HCT116 (cell line): ENCODE measurements at regions not wholly inside any gene's neighbourhood (a gene's known extent, or its start where the extent isn't known, plus 50 kb on each side); places are given as distances from the start of the nearest gene placed in this dataset.

Experiments
- ATAC-seq: fragments of 200-7000 bp; cut with Tn5 transposase; 2 replicates; pipeline ENCODE4 v1.9.1; 2020; ENCODE audit warnings: mild to moderate bottlenecking, moderate library complexity
- BruUV-seq: library from RNA; stranded (reverse); fragments of 400-500 nt; replicated peaks from 2 replicates; lab custom pipeline; 2021; lab: Mats Ljungman, UMichigan
- CTCF ChIA-PET: fragments of 300-600 bp; sonication (Branson Sonifier 250); formaldehyde crosslinking; loops from one replicate; lab custom pipeline; 2021; ENCODE audit warnings: antibody characterized with exemption; lab: Charles Lee
- POLR2A ChIA-PET: fragments of 300-600, 350-600 bp; sonication (Branson Sonifier 250); formaldehyde crosslinking; loops from one replicate; lab custom pipeline; 2021; ENCODE audit warnings: antibody characterized with exemption; lab: Charles Lee
- RAD21 ChIA-PET, 2 experiments: fragments of 300-600 bp; sonication (Branson Sonifier 250); formaldehyde crosslinking; loops; one replicate each; lab custom pipeline; 2023; ENCODE audit warnings: low total read pairs in 2 of 2; ENCODE audit not compliant: uncharacterized antibody in 2 of 2, unreplicated experiment in 2 of 2, low non-redundant PET in 1 of 2; lab: Charles Lee
- DNase-seq: peaks from one replicate; pipeline ENCODE4 v3.0.0-alpha.2; 2010; ENCODE audit warnings: low read depth, low spot score
- H2AFZ ChIP-seq: fragments of 200-600 bp; shearing (Covaris generic), sonication (generic); 2 replicates; pipeline ENCODE4 v1.6.1; 2017; ENCODE audit warnings: low read depth, mixed run types, mixed read lengths, antibody characterized with exemption, low read length; ENCODE audit not compliant: poor library complexity, severe bottlenecking
- H3K27ac ChIP-seq: 2 replicates; pipeline ENCODE4 v1.5.1; 2012; ENCODE audit warnings: low read depth, low read length
- H3K27me3 ChIP-seq: fragments of 200-600 bp; sonication (generic); 2 replicates; pipeline ENCODE4 v1.6.1; 2016; ENCODE audit warnings: mixed run types, low read length, mixed read lengths; ENCODE audit not compliant: insufficient read depth
- H3K36me3 ChIP-seq, 2 experiments: fragments of 200-500 bp in 1 of 2; fragments of 200-600 bp in 1 of 2; sonication (Bioruptor generic) in 1 of 2; sonication (generic) in 1 of 2; 2 replicates each; pipeline versions ENCODE4 v1.5.1 to v1.6.1; 2014 to 2016; ENCODE audit warnings: low read length in 2 of 2, inconsistent platforms in 1 of 2, mixed read lengths in 1 of 2, mixed run types in 1 of 2; ENCODE audit not compliant: insufficient read depth in 2 of 2, control insufficient read depth in 1 of 2
- H3K4me1 ChIP-seq, 2 experiments: fragments of 200-600 bp in 1 of 2; sonication (generic) in 1 of 2; 2 replicates each; pipeline versions ENCODE4 v1.5.1 to v1.6.1; 2012 to 2017; ENCODE audit warnings: low read length in 2 of 2, inconsistent platforms in 1 of 2, mild to moderate bottlenecking in 1 of 2, mixed read lengths in 1 of 2, mixed run types in 1 of 2, moderate library complexity in 1 of 2; ENCODE audit not compliant: insufficient read depth in 2 of 2, control insufficient read depth in 1 of 2
- H3K4me2 ChIP-seq: fragments of 200-600 bp; sonication (generic); 2 replicates; pipeline ENCODE4 v1.6.1; 2017; ENCODE audit warnings: mixed run types, low read length, mixed read lengths
- H3K4me3 ChIP-seq, 2 experiments: fragments of 200-600 bp in 1 of 2; sonication (generic) in 1 of 2; replicated peaks in 1 of 2; 2 replicates each; pipeline ENCODE4 v1.5.1; 2011 to 2016; ENCODE audit warnings: low read length in 2 of 2, control low read depth in 1 of 2, low read depth in 1 of 2, mild to moderate bottlenecking in 1 of 2, mixed read lengths in 1 of 2, mixed run types in 1 of 2
- H3K79me2 ChIP-seq: fragments of 200-600 bp; sonication (generic); 2 replicates; pipeline ENCODE4 v1.6.1; 2017; ENCODE audit warnings: mild to moderate bottlenecking, mixed run types, low read length, moderate library complexity, mixed read lengths; ENCODE audit not compliant: insufficient read depth
- H3K9ac ChIP-seq: fragments of 200-600 bp; sonication (generic); 2 replicates; pipeline ENCODE4 v1.6.1; 2016; ENCODE audit warnings: low read length, mixed read lengths
- H3K9me2 ChIP-seq: fragments of 200-600 bp; sonication (generic), shearing (Covaris generic); 2 replicates; pipeline ENCODE4 v1.6.1; 2017; ENCODE audit warnings: mixed run types, mild to moderate bottlenecking, moderate library complexity; ENCODE audit not compliant: insufficient read depth
- H3K9me3 ChIP-seq, 2 experiments: fragments of 200-500 bp in 1 of 2; fragments of 200-600 bp in 1 of 2; sonication (Bioruptor generic) in 1 of 2; sonication (generic) in 1 of 2; 2 replicates each; pipeline ENCODE4 v1.6.1; 2014 to 2017; ENCODE audit warnings: low read length in 2 of 2, mixed read lengths in 2 of 2, inconsistent platforms in 1 of 2, low read depth in 1 of 2, mild to moderate bottlenecking in 1 of 2, mixed run types in 1 of 2, moderate library complexity in 1 of 2; ENCODE audit not compliant: control insufficient read depth in 1 of 2, insufficient read depth in 1 of 2
- H4K20me1 ChIP-seq: fragments of 200-600 bp; sonication (generic), shearing (Covaris generic); 2 replicates; pipeline ENCODE4 v1.6.1; 2017; ENCODE audit warnings: mixed run types, mild to moderate bottlenecking, moderate library complexity; ENCODE audit not compliant: insufficient read depth
- CEBPB ChIP-seq: IDR thresholded peaks from 2 replicates; pipeline ENCODE4 v1.6.1; 2012; ENCODE audit warnings: low read depth
- EGR1 ChIP-seq: IDR thresholded peaks from 2 replicates; pipeline ENCODE4 v1.6.1; 2012; ENCODE audit warnings: low read depth
- POLR2AphosphoS5 ChIP-seq: IDR thresholded peaks from 2 replicates; pipeline ENCODE4 v1.6.1; 2011; ENCODE audit warnings: mild to moderate bottlenecking, low read depth, low read length, moderate library complexity
- SRF ChIP-seq: IDR thresholded peaks from 2 replicates; pipeline ENCODE4 v1.6.1; 2012; ENCODE audit warnings: low read depth
- ZFX ChIP-seq: fragments of 450-650 bp; IDR thresholded peaks from 2 replicates; pipeline ENCODE4 v1.6.1; 2017
- intact Hi-C: fragments of 100-400 bp; cut with micrococcal nuclease; formaldehyde crosslinking; loops from 2 replicates; pipeline ENCODE4 v1.10.0; 2022
- TF ChIP-seq, protein P1 (sequence below): IDR thresholded peaks from 2 replicates; pipeline ENCODE4 v1.6.1; 2011; ENCODE audit warnings: mild to moderate bottlenecking, low read length, moderate library complexity; ENCODE audit not compliant: insufficient replicate concordance; ENCODE audit errors: extremely low read depth
- TF ChIP-seq, protein P2 (sequence below), 3 experiments: fragments of 200-600 bp in 1 of 3; sonication (generic) in 1 of 3; IDR thresholded peaks in 2 of 3; conservative IDR thresholded peaks in 1 of 3; 2 replicates each; pipeline ENCODE4 v1.5.1; 2012 to 2017; ENCODE audit warnings: low read depth in 2 of 3, low read length in 2 of 3, antibody characterized with exemption in 1 of 3, borderline replicate concordance in 1 of 3, control low read depth in 1 of 3, mild to moderate bottlenecking in 1 of 3, mixed read lengths in 1 of 3, mixed run types in 1 of 3, moderate library complexity in 1 of 3; ENCODE audit not compliant: insufficient read depth in 1 of 3

DNA sequence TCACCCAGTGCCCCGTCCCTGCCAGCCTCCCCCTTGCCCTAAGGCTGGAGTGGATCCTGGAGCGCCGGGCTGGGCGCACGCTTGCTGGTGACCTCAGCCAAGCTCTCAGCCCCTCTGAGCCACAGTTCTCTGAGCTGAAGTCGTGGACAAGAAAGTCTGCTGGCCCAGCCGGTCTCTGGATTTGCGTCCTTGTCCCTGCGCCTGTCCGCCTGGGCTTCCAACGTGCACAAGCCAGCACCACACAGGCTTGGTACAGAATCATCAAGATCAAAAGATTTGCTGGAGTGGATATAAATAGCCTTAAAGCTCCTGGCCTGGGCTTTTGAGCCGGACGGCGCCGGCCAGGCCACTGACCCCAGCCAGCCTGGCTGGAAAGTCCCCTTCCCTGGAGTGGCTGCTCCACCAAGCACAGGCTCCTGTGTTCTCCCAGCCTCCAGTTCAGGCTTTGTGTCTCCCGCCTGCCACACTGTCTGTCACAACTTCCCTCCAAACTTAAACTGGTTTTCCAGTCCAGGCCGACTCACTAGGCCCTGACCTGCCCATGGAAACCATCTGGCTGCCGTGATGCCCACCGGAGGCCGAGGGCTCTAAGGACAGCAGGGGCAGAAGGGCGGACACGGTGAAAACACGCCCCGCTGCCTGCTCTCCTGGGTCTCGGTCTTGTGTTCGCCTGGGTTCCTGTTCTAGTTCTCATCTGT is 156.2 kb downstream of the NUP210 start:
- Histone ChIP-seq H3K9me2 (no peaks in the 10 kb centered on the region), H4K20me1 (no peaks in the 10 kb centered on the region), H3K79me2 (no peaks in the 10 kb centered on the region), H3K27ac (no peak overlapping the region), H3K4me3 (no peak overlapping the region), H3K9ac (no peak overlapping the region), H3K27me3 (no peaks in the 10 kb centered on the region), H3K4me1 (peaks cover 0 to 7% of the 10 kb centered on the region in 2 experiments; a peak in 2 of 4 replicates), H3K36me3 (no peaks in the 10 kb centered on the region), H3K9me3 (no peaks in the 10 kb centered on the region), H2AFZ (no peak overlapping the region), H3K4me2 (no peak overlapping the region)
- ChIA-PET POLR2A (interaction anchor here (0.7 kb wide), 1 partner anchor 1738 kb away, joined by 3 read pairs; no protein-coding TSS in a partner anchor), RAD21 (no interaction called here), CTCF (no interaction called here)
- TF ChIP-seq CEBPB (no peak), SRF (no peak), EGR1 (no peak)
- DNase-seq (no peak), ATAC-seq (no peak)
- intact Hi-C loops: no loop called here
- BruUV-seq: no TSS peak

DNA sequence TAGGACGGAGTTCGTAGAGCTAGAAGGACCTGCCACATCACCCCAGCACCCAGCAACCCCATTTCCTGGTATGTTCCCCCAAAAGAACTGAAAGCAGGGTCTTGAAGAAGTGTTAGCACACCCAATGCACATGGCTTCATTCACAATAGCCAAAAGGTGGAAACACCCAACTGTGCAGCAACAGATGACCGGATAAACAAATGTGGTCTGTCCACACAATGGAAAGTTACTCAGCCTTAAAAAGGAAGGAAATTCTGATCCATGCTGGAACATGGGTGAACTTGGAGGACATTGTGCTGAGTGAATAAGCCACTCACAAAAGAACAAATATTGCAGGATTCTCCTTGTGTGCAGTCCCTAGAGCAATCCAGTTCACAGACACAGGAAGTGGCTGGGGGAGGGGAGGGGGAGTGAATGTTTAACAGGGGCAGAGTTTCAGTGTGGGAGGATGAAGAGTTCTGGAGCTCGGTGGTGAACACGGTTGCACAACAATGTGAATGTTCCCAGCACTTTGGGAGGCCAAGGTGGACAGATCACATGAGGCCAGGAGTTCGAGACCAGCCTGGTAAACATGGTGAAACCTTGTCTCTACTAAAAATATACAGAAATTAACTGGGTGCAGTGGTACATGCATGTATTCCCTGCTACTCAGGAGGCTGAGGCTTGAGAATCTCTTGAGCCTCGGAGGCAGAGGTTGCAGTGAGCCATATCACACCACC is 157.5 kb downstream of the NUP210 start:
- Histone ChIP-seq H3K27ac (no peak overlapping the region), H3K36me3 (no peaks in the 10 kb centered on the region), H3K9me3 (no peaks in the 10 kb centered on the region), H3K27me3 (no peaks in the 10 kb centered on the region), H3K4me2 (no peak overlapping the region; the same call in 1 of the 2 replicates), H4K20me1 (no peaks in the 10 kb centered on the region), H3K9me2 (no peaks in the 10 kb centered on the region), H3K9ac (no peak overlapping the region), H3K4me3 (no peak overlapping the region), H3K79me2 (no peaks in the 10 kb centered on the region), H3K4me1 (peaks cover 0 to 7% of the 10 kb centered on the region in 2 experiments; a peak in 2 of 4 replicates), H2AFZ (no peak overlapping the region)
- RAD21 ChIA-PET: no interaction called here
- no peak for DNase-seq
- CTCF ChIA-PET: interaction anchor here (1.7 kb wide), 1 partner anchor 21 kb away, joined by 4 read pairs; no protein-coding TSS in a partner anchor
- POLR2A ChIA-PET: no interaction called here
- no TSS peak for BruUV-seq
- TF ChIP-seq, protein P1, sequence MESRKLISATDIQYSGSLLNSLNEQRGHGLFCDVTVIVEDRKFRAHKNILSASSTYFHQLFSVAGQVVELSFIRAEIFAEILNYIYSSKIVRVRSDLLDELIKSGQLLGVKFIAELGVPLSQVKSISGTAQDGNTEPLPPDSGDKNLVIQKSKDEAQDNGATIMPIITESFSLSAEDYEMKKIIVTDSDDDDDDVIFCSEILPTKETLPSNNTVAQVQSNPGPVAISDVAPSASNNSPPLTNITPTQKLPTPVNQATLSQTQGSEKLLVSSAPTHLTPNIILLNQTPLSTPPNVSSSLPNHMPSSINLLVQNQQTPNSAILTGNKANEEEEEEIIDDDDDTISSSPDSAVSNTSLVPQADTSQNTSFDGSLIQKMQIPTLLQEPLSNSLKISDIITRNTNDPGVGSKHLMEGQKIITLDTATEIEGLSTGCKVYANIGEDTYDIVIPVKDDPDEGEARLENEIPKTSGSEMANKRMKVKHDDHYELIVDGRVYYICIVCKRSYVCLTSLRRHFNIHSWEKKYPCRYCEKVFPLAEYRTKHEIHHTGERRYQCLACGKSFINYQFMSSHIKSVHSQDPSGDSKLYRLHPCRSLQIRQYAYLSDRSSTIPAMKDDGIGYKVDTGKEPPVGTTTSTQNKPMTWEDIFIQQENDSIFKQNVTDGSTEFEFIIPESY: no peak
- no peak for TF ChIP-seq ZFX
- TF ChIP-seq, protein P2, sequence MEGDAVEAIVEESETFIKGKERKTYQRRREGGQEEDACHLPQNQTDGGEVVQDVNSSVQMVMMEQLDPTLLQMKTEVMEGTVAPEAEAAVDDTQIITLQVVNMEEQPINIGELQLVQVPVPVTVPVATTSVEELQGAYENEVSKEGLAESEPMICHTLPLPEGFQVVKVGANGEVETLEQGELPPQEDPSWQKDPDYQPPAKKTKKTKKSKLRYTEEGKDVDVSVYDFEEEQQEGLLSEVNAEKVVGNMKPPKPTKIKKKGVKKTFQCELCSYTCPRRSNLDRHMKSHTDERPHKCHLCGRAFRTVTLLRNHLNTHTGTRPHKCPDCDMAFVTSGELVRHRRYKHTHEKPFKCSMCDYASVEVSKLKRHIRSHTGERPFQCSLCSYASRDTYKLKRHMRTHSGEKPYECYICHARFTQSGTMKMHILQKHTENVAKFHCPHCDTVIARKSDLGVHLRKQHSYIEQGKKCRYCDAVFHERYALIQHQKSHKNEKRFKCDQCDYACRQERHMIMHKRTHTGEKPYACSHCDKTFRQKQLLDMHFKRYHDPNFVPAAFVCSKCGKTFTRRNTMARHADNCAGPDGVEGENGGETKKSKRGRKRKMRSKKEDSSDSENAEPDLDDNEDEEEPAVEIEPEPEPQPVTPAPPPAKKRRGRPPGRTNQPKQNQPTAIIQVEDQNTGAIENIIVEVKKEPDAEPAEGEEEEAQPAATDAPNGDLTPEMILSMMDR (IDR thresholded peaks at IDR 0.05 in 2 of 3, conservative IDR thresholded peaks at IDR 0.05 in 1 of 3; ENCODE audit: borderline replicate concordance in 1 of 3, insufficient read depth in 1 of 3, low read depth in 2 of 3, low read length in 2 of 3): no peak
- no peak for TF ChIP-seq POLR2AphosphoS5
- ATAC-seq: no peak
- intact Hi-C loops: no loop called here
